DMS 273 (cell line): ENCODE measurements at regions not wholly inside any gene's neighbourhood (a gene's known extent, or its start where the extent isn't known, plus 50 kb on each side); places are given as distances from the start of the nearest gene placed in this dataset.

Experiments
- DNase-seq: peaks from one replicate; lab custom pipeline; 2025; ENCODE audit not compliant: unreplicated experiment; lab: John Stamatoyannopoulos, UW

- DNase-seq: no peak
Measured at GRCh38 chr4:8775121-8775520, 96.5 kb downstream of the HMX1 start.

- DNase-seq: no peak
Measured at GRCh38 chr4:8774071-8774470, 97.6 kb downstream of the HMX1 start.

GRCh38 chr4:8773124-8773931, 98.3 kb downstream of the HMX1 start:
- DNase-seq: no peak

- no peak for DNase-seq
Measured at GRCh38 chr4:8772499-8773123, 99.0 kb downstream of the HMX1 start.

- DNase-seq: no peak
Measured at GRCh38 chr4:8771666-8772065, 100.0 kb downstream of the HMX1 start.

GRCh38 chr4:8771258-8771590, 100.4 kb downstream of the HMX1 start:
- DNase-seq: no peak

- no peak for DNase-seq
Measured at GRCh38 chr4:8770518-8771257, 101.0 kb downstream of the HMX1 start.

GRCh38 chr4:8769645-8770517, 101.8 kb downstream of the HMX1 start:
- no peak for DNase-seq

- no peak for DNase-seq
Measured at GRCh38 chr4:8768357-8768999, 103.2 kb downstream of the HMX1 start.

GRCh38 chr4:8766610-8767009, 105.0 kb downstream of the HMX1 start:
- DNase-seq: no peak

GRCh38 chr4:8765631-8766590, 105.7 kb downstream of the HMX1 start:
- DNase-seq: no peak

GRCh38 chr4:8765084-8765483, 106.6 kb downstream of the HMX1 start:
- no peak for DNase-seq

GRCh38 chr4:8763966-8764901, 107.4 kb downstream of the HMX1 start:
- DNase-seq: no peak

GRCh38 chr4:8762951-8763735, 108.5 kb downstream of the HMX1 start:
- DNase-seq: no peak

- no peak for DNase-seq
Measured at GRCh38 chr4:8762356-8762755, 109.3 kb downstream of the HMX1 start.

- DNase-seq: no peak
Measured at GRCh38 chr4:8761824-8762205, 109.8 kb downstream of the HMX1 start.

- DNase-seq: no peak
Measured at GRCh38 chr4:8761167-8761823, 110.3 kb downstream of the HMX1 start.
